ENCODE measurements at regions not wholly inside any gene's neighbourhood (a gene's known extent, or its start where the extent isn't known, plus 50 kb on each side); places are given as distances from the start of the nearest gene placed in this dataset.

GRCh38 chr10:20993830-20994527 lies 96.9 kb upstream of the NEBL start:
- DNase-seq (ENCODE audit: low read depth in 1 of 2, low spot score in 1 of 2) = no peak

- DNase-seq (ENCODE audit: low read depth in 1 of 2, low spot score in 1 of 2) = no peak
These were observed 96.3 kb upstream of the NEBL start for GRCh38 chr10:20993389-20993788.

DNA sequence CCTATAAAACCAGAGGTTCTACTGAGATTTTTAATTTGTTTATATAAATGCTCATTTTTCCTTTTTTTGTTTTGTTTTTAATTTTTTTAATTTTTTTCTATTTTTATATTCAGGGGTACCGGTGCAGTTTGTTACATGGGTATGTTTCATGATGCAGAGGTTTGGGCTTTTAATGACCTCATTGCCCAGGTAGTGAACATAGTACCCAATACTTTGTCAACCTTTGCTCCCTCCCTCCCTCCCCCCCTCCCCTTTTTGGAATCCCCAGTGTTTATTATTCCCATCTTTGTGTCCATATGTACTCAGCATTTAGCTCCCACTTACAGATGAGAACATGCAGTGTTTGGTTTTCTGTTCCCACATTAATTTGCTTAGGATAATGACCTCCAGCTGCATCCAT lies 94.4 kb upstream of the NEBL start:
- DNase-seq (ENCODE audit: low read depth in 1 of 2, low spot score in 1 of 2) = no peak

- no peak for DNase-seq (ENCODE audit: low read depth in 1 of 2, low spot score in 1 of 2)
These were observed 93.5 kb upstream of the NEBL start for GRCh38 chr10:20990604-20991003.

DNA sequence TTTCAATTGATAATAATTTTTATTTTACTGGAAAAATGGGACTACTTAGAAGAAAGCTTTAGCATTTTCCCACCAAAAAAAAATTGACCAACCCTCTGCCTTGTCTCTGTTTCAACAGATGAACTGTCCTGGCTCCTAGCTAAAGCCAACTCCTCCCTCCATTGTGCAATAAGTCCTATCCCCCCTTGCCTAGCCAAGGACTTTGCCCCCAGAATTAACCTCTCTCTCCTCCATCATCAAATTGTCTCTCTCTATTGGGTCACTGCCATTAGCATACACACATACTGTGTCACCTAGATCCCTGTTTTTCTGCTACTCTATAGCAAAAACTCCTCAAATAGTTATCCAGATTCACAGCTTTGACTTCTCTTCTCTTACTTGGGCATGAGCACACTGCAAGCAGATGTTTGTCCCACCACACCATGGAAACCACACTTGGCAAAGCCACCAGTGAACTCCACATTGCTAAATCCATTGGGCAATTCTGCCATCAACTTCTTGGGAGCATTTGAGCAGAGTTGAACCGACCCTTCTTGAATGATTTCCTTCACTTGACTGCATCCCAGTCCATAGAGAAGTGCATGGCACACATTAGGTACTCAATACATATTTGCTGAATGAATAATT lies 91.4 kb upstream of the NEBL start:
- DNase-seq (ENCODE audit: low read depth in 1 of 2, low spot score in 1 of 2) = no peak

DNA sequence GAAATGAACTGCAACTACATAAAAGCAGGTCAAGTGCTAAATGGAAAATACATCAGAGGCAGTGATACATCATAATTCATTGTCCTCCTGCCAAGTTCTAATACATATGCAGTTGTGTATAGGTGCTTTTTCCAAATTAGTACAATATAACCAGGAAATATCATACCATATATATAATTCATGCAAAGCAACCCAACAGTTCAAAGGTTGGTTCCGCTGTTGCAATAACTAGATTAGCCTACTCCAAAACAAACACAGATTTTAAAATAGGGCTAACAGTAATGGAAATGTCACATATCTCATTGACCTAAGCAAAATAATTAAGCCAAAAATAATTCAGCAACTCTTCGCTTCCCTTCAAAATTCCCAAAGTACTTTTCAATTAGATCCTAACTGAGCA lies 88.9 kb upstream of the NEBL start:
- DNase-seq (ENCODE audit: low read depth in 1 of 2, low spot score in 1 of 2) = no peak

- DNase-seq (ENCODE audit: low read depth in 1 of 2, low spot score in 1 of 2) = no peak
These were observed 87.6 kb upstream of the NEBL start for GRCh38 chr10:20984662-20985061.

GRCh38 chr10:20981419-20981953 lies 84.4 kb upstream of the NEBL start:
- no peak for DNase-seq (ENCODE audit: low read depth in 1 of 2, low spot score in 1 of 2)

DNA sequence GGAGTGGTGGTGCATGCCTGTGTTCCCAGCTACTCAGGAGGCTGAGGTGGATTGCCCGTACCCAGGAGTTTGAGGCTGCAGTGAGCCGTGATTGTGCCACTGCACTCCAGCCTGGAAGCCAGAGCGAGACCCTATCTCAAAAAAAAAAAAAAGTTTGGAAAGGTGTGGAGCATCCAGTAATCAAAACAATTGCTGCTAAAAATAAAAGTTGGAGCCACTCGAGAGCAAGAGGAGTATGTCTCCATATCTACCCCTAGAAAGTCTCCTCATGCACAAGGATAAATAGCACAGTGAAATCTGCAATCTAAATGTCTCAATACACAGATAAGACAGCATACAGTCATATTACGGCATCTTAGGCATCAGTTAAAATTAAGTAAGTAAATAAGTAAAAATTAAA lies 81.5 kb upstream of the NEBL start:
- no peak for DNase-seq (ENCODE audit: low read depth in 1 of 2, low spot score in 1 of 2)

- no peak for DNase-seq (ENCODE audit: low read depth in 1 of 2, low spot score in 1 of 2)
These were observed 80.2 kb upstream of the NEBL start for GRCh38 chr10:20977300-20977699.

GRCh38 chr10:20976891-20977290 lies 79.8 kb upstream of the NEBL start:
- DNase-seq (ENCODE audit: low read depth in 1 of 2, low spot score in 1 of 2) = no peak

DNA sequence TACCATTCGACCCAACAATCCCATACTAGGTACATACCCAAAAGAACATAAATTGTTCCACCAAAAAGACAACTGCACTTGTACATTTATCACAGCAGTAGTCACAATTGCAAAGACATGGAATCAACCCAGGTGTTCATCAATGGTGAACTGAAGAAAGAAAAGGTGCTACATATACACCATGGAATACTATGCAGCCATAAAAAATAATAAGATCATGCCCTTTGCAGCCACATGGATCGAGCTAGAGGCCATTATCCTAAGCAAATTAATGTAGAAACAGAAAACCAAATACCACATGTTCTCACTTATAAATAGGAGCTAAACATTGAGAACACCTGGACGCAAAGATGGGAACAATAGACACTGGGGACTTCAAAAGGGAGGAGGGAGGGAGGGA lies 79.3 kb upstream of the NEBL start:
- no peak for DNase-seq (ENCODE audit: low read depth in 1 of 2, low spot score in 1 of 2)

DNA sequence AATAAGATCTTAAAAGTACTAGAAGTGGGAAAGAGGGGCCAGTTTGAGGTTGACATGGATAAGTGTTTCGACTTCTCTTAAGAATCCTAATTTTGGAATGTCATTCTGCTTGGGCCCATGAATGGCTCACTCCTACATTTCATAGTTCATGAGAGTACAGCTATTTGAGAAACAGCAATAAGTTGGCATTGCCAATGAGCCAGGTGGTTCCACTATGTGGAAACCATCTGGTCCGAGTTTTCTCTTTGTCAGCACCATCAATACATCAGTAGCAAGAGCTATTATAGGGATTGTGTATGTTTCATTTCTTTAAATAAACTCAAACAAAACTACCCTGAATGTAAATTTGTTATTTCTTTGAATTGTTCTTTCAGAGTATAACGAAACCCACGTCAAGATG lies 78.1 kb upstream of the NEBL start:
- DNase-seq (ENCODE audit: low read depth in 1 of 2, low spot score in 1 of 2) = no peak

GRCh38 chr10:20972925-20973324 lies 75.8 kb upstream of the NEBL start:
- no peak for DNase-seq (ENCODE audit: low read depth in 1 of 2, low spot score in 1 of 2)

GRCh38 chr10:20971901-20972300 lies 74.8 kb upstream of the NEBL start:
- DNase-seq (ENCODE audit: low read depth in 1 of 2, low spot score in 1 of 2) = no peak

GRCh38 chr10:20970708-20971107 lies 73.6 kb upstream of the NEBL start:
- DNase-seq (ENCODE audit: low read depth in 1 of 2, low spot score in 1 of 2) = no peak

DNA sequence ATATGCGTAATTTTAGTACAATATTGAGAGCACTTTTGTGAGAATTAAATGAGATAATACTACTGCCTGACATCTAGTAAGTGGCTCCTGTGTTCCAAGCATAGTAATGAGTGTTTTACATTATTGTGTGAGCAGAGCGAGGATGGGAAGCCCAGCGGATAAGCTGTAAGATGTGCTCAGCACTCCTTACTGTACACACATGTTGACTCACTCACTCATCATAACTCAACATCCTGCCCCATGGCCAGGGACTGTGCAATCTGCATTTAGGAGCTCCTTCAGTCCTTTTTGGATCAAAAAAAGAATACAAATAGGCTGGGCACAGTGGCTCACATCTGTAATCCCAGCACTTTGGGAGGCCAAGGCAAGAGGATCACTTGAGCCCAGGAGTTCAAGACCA lies 72.9 kb upstream of the NEBL start:
- DNase-seq (ENCODE audit: low read depth in 1 of 2, low spot score in 1 of 2) = no peak

DNA sequence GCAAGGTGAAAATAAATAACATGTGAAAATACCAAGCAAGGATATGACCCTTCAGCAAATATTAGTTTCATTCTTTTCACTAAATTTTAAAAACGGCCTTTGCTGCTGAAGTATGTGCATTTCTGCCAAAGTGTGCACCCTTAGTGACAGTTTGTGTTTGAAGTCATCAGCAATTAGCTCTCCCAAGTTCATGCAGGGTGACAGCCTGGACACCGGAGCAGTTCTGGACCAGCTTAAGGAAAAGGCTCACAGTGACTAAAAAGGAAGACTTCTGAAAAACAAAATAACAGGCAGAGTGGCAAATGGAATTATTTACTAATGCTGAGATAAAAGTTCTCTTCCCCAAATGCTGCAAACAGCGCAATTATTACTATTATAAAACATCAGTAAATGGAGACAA lies 69.3 kb upstream of the NEBL start:
- no peak for DNase-seq (ENCODE audit: low read depth in 1 of 2, low spot score in 1 of 2)

DNA sequence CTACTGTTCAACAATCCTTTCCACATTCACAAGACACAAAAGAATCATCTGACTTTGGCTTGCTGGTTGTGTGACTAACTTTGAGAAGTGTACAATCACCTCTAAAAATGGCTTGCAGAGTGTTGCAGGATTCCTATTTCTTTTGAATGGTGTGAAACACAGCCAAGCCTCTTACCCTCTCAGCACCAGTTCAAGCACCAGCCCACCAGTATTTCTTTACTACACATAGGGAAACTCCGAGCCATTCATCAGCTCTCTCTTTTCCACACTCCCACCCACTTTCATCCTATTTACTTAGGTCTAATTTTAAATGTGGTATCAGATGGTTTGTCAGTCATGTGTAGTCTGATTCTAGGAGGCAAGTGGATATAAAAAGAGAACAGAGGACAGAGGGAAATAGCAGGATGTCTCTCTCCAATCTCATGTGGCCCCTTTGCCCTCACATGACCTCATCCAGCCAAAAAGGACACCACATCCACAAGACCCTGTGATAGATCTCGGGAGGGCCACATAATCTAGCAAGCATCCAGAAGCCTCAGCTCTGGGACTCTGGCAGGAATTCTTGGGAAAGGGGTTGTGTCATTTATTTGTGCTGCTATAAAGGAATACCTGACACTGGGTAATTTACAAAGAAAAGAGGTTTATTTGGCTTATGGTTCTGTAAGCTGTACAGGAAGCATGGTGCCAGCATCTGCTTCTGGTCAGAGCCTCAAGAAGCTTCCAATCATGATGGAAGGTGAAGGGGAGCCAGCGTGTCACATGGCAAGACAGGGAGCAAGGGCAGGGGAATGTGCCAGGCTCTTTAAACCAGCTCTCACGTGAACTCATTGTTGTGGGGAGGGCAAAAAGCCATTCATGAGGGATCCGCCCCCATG lies 66.8 kb upstream of the NEBL start:
- no peak for DNase-seq (ENCODE audit: low read depth in 1 of 2, low spot score in 1 of 2)

GRCh38 chr10:20963056-20963455 lies 65.9 kb upstream of the NEBL start:
- no peak for DNase-seq (ENCODE audit: low read depth in 1 of 2, low spot score in 1 of 2)

DNA sequence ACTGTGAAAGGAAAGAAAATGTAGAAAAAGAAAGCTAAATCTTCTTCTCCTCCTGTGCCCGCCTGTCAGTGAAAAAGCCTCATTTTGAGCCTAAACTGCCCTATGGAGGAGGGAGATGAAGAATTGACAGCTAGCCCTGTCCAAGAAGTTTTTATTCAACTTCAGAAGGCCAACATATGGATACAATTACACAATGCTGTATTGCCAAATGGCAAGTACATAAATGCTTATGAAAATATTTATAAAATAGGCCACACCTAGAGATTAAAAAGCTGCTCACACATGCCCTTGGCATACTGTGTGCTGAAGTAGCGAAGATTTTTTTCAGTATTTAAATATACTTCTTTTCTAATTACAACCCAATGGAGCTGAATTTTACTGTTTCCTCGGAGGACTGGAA lies 65.1 kb upstream of the NEBL start:
- no peak for DNase-seq (ENCODE audit: low read depth in 1 of 2, low spot score in 1 of 2)

DNA sequence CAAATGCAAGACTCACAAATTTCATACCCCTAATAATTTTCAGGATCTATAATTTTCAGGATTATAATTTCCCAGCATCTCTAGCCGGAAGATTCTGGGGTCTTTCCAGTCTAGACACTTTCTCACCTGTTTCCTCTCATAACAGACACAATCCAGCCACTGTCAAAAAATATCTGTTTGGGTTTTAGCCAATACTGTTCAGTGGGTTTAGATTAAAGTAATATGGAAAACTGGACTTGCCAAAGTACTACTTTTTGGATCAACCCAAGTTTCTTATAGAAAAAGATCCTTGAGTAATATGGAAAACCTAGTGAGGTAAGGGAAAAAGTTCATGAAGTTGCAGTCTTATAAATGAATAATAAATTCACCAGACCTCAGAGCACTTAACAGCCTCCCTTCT lies 62.1 kb upstream of the NEBL start:
- DNase-seq (ENCODE audit: low read depth in 1 of 2, low spot score in 1 of 2) = no peak

All from activated CD4-positive, alpha-beta T cell treated with anti-CD3 and anti-CD28 coated beads, Interleukin-2, amount 50 U/mL, for 24 hours (primary cell).